ENCODE measurements at regions not wholly inside any gene's neighbourhood (a gene's known extent, or its start where the extent isn't known, plus 50 kb on each side); places are given as distances from the start of the nearest gene placed in this dataset.

GRCh38 chr5:67416133-67416937 lies 219.7 kb upstream of the CD180 start:
- no peak for DNase-seq (ENCODE audit: low read depth in 2 of 2)

GRCh38 chr5:67414712-67415111 lies 218.1 kb upstream of the CD180 start:
- no peak for DNase-seq (ENCODE audit: low read depth in 2 of 2)

GRCh38 chr5:67413721-67414120 lies 217.1 kb upstream of the CD180 start:
- DNase-seq (ENCODE audit: low read depth in 2 of 2): no peak

GRCh38 chr5:67409126-67409777 lies 212.7 kb upstream of the CD180 start:
- DNase-seq (ENCODE audit: low read depth in 2 of 2): no peak

- DNase-seq (ENCODE audit: low read depth in 2 of 2): no peak
Observed at GRCh38 chr5:67407979-67408378, 211.4 kb upstream of the CD180 start.

GRCh38 chr5:67405755-67406154 lies 209.2 kb upstream of the CD180 start:
- no peak for DNase-seq (ENCODE audit: low read depth in 2 of 2)

- no peak for DNase-seq (ENCODE audit: low read depth in 2 of 2)
Observed at GRCh38 chr5:67405101-67405364, 208.4 kb upstream of the CD180 start.

GRCh38 chr5:67404256-67405100 lies 207.9 kb upstream of the CD180 start:
- DNase-seq (ENCODE audit: low read depth in 2 of 2): no peak

GRCh38 chr5:67402526-67402925 lies 205.9 kb upstream of the CD180 start:
- DNase-seq (ENCODE audit: low read depth in 2 of 2): no peak

- DNase-seq (ENCODE audit: low read depth in 2 of 2): no peak
Observed at GRCh38 chr5:67401172-67401571, 204.6 kb upstream of the CD180 start.

- DNase-seq (ENCODE audit: low read depth in 2 of 2): no peak
Observed at GRCh38 chr5:67400752-67401151, 204.2 kb upstream of the CD180 start.

GRCh38 chr5:67395790-67396418 lies 199.3 kb upstream of the CD180 start:
- no peak for DNase-seq (ENCODE audit: low read depth in 2 of 2)

- DNase-seq (ENCODE audit: low read depth in 2 of 2): no peak
Observed at GRCh38 chr5:67393211-67393610, 196.6 kb upstream of the CD180 start.

- DNase-seq (ENCODE audit: low read depth in 2 of 2): no peak
Observed at GRCh38 chr5:67390935-67391334, 194.3 kb upstream of the CD180 start.

- no peak for DNase-seq (ENCODE audit: low read depth in 2 of 2)
Observed at GRCh38 chr5:67383451-67383850, 186.9 kb upstream of the CD180 start.

- DNase-seq (ENCODE audit: low read depth in 2 of 2): no peak
Observed at GRCh38 chr5:67381236-67381880, 184.8 kb upstream of the CD180 start.

GRCh38 chr5:67380431-67380830 lies 183.8 kb upstream of the CD180 start:
- no peak for DNase-seq (ENCODE audit: low read depth in 2 of 2)

- no peak for DNase-seq (ENCODE audit: low read depth in 2 of 2)
Observed at GRCh38 chr5:67379753-67380152, 183.2 kb upstream of the CD180 start.

- no peak for DNase-seq (ENCODE audit: low read depth in 2 of 2)
Observed at GRCh38 chr5:67378256-67378655, 181.7 kb upstream of the CD180 start.

- DNase-seq (ENCODE audit: low read depth in 2 of 2): no peak
Observed at GRCh38 chr5:67377631-67378030, 181.0 kb upstream of the CD180 start.

GRCh38 chr5:67375606-67376005 lies 179.0 kb upstream of the CD180 start:
- no peak for DNase-seq (ENCODE audit: low read depth in 2 of 2)

- no peak for DNase-seq (ENCODE audit: low read depth in 2 of 2)
Observed at GRCh38 chr5:67374378-67374777, 177.8 kb upstream of the CD180 start.
